ENCODE measurements at regions not wholly inside any gene's neighbourhood (a gene's known extent, or its start where the extent isn't known, plus 50 kb on each side); places are given as distances from the start of the nearest gene placed in this dataset.

DNA sequence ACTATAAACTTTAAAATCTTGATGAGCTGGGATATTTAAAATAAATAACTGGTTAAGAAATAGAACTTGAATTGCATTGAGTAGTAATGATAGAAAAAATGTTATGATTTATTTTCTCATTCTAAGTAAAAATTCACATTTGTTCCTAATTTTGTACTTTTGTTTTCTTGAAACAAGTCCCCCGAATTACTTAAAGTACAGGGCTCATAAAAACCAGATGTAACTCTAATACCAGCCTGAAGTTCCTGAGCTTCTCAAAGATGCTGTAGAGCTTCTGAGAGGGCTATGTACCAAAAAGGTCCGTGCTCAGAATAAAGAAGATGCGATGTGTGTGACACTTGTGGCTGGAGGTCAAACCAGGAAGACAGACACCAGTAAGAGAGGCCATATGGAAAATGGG, 116.1 kb upstream of the TACR1 start:
- Histone ChIP-seq H3K4me3 (no peak overlapping the region), H3K4me1 (no peaks in the 10 kb centered on the region), H3K27ac (no peak overlapping the region), H3K36me3 (no peaks in the 10 kb centered on the region), H3K27me3 (no peaks in the 10 kb centered on the region), H3K9me3 (no peaks in the 10 kb centered on the region)
- WGBS (ENCODE audit: insufficient coverage, low coverage, low lambda C conversion rate, missing lambda C conversion rate) = 60% methylated on average over 3 of the region's 3 CpGs
- intact Hi-C loops (cut with DNase I) = no loop called here
- no peak for DNase-seq
- no peak for TF ChIP-seq POLR2A (IDR thresholded peaks at IDR 0.05)
- TF ChIP-seq, protein P1, sequence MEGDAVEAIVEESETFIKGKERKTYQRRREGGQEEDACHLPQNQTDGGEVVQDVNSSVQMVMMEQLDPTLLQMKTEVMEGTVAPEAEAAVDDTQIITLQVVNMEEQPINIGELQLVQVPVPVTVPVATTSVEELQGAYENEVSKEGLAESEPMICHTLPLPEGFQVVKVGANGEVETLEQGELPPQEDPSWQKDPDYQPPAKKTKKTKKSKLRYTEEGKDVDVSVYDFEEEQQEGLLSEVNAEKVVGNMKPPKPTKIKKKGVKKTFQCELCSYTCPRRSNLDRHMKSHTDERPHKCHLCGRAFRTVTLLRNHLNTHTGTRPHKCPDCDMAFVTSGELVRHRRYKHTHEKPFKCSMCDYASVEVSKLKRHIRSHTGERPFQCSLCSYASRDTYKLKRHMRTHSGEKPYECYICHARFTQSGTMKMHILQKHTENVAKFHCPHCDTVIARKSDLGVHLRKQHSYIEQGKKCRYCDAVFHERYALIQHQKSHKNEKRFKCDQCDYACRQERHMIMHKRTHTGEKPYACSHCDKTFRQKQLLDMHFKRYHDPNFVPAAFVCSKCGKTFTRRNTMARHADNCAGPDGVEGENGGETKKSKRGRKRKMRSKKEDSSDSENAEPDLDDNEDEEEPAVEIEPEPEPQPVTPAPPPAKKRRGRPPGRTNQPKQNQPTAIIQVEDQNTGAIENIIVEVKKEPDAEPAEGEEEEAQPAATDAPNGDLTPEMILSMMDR (IDR thresholded peaks at IDR 0.05) = no peak
- ATAC-seq = no peak

DNA sequence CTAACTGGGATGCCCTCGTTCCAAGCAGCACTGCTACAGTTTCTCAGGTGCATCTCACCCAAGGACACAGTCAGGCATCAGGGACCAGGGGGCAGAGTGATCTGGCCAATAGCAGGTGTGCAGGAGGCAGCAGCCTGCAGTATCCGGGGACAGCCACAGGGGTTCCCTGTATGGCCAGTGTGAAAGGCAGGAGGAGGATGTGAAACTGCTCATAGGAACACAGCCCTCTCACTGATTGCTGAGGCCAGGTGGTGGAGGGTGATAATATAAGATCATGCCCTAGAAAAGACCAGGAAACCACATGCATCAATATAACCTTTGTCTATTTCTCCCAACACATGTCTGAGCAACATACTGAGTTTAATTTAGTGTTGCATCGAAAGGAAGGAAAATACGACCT, 112.7 kb upstream of the TACR1 start:
- ATAC-seq (peak; percentile 33 to 43 (median 40)), DNase-seq (no peak)
- no peaks in the 10 kb centered on the region for H3K27me3 ChIP-seq
- TF ChIP-seq, protein P1 (IDR thresholded peaks at IDR 0.05) = no peak
- no peak for TF ChIP-seq POLR2A (IDR thresholded peaks at IDR 0.05)
- no peaks in the 10 kb centered on the region for H3K9me3 ChIP-seq
- H3K4me3 ChIP-seq = no peak overlapping the region
- no peaks in the 10 kb centered on the region for H3K4me1 ChIP-seq
- no peaks in the 10 kb centered on the region for H3K36me3 ChIP-seq
- 77% methylated on average over 4 of the region's 4 CpGs for WGBS (ENCODE audit: insufficient coverage, low coverage, low lambda C conversion rate, missing lambda C conversion rate)
- intact Hi-C loops (cut with DNase I) = no loop called here
- no peak overlapping the region for H3K27ac ChIP-seq

DNA sequence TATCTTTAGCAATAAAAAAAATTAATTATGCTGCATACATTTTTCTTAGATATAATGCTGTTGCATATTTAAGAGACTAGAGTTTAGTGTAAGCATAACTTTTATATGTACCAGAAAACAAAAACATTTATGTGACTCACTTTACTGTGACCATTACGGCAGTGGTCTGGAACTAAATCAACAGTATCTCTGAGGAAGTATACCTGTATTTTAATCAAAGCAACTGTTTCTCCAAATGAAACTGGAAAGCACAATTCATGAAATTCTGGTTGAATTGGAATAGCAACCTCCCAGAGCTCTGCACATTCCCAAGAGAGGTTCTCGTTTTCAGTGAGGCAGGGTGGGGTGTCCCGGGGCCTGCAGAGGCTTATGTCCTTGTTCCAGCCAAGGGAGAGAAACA, 112.2 kb upstream of the TACR1 start:
- Histone ChIP-seq H3K27ac (no peak overlapping the region), H3K27me3 (no peaks in the 10 kb centered on the region), H3K36me3 (no peaks in the 10 kb centered on the region), H3K4me1 (no peaks in the 10 kb centered on the region), H3K9me3 (no peaks in the 10 kb centered on the region), H3K4me3 (no peak overlapping the region)
- no peak for DNase-seq
- intact Hi-C loops (cut with DNase I) = no loop called here
- no peak for TF ChIP-seq POLR2A (IDR thresholded peaks at IDR 0.05)
- TF ChIP-seq, protein P1 (IDR thresholded peaks at IDR 0.05) = no peak
- 52% methylated on average over 3 of the region's 3 CpGs for WGBS (ENCODE audit: insufficient coverage, low coverage, low lambda C conversion rate, missing lambda C conversion rate)
- ATAC-seq = no peak

DNA sequence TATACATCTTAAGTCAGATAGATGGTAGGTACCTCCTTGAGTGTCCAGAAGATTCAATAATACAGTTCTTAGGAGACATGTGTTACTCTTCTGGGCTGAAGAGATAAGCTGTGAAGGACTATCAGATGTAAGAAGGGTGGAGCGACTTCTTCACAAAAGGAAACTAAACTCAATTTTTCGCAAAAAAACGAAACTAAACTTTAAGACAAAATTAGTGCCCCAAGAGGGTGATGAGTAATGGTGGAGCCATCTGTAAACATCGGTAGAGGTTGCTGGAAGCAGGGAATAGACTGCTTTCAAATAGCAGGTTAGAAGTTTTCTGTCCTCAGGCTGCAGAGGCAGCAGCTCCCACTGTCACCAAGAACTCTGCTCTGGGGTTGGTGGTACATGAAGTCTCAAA, 111.6 kb upstream of the TACR1 start:
- DNase-seq = no peak
- intact Hi-C loops (cut with DNase I) = no loop called here
- Histone ChIP-seq H3K4me1 (no peaks in the 10 kb centered on the region), H3K36me3 (no peaks in the 10 kb centered on the region), H3K4me3 (no peak overlapping the region), H3K27me3 (no peaks in the 10 kb centered on the region), H3K27ac (no peak overlapping the region), H3K9me3 (no peaks in the 10 kb centered on the region)
- ATAC-seq = no peak
- 62% methylated on average over 4 of the region's 4 CpGs for WGBS (ENCODE audit: insufficient coverage, low coverage, low lambda C conversion rate, missing lambda C conversion rate)
- TF ChIP-seq POLR2A (IDR thresholded peaks at IDR 0.05) = no peak
- TF ChIP-seq, protein P1 (IDR thresholded peaks at IDR 0.05) = no peak
